SK-N-SH (cell line): ENCODE measurements at regions not wholly inside any gene's neighbourhood (a gene's known extent, or its start where the extent isn't known, plus 50 kb on each side); places are given as distances from the start of the nearest gene placed in this dataset.

ENCODE experiments used
- CTCF ChIA-PET: fragments of 300-600, 350-600 bp; formaldehyde crosslinking; extraction: SDS; loops from one replicate; lab custom pipeline; 2021; lab: Yijun Ruan, JAX
- POLR2A ChIA-PET: fragments of 350-600 bp; sonication (Branson Sonifier 250); formaldehyde crosslinking; extraction: SDS; loops from one replicate; lab custom pipeline; 2020; ENCODE audit warnings: antibody characterized with exemption, inconsistent platforms; lab: Yijun Ruan, JAX
- DNase-seq: peaks from one replicate; pipeline ENCODE4 v3.0.0; 2012
- H2AFZ ChIP-seq: fragments of 200-600 bp; sonication (generic); 2 replicates; pipeline ENCODE4 v1.8.1; 2016; ENCODE audit warnings: antibody characterized with exemption, mild to moderate bottlenecking, low read depth
- H3F3A ChIP-seq: fragments of 200-600 bp; sonication (generic); replicated peaks from 2 replicates; pipeline ENCODE3; 2016; ENCODE audit warnings: antibody characterized with exemption, mild to moderate bottlenecking; ENCODE audit not compliant: insufficient read depth
- H3K27ac ChIP-seq, 2 experiments: fragments of 200-500 bp in 1 of 2; fragments of 200-600 bp in 1 of 2; sonication (Bioruptor generic) in 1 of 2; sonication (generic), shearing (Covaris generic) in 1 of 2; 2 replicates each; pipeline versions ENCODE4 v1.5.1 to v1.6.1; 2014 to 2016; ENCODE audit warnings: low read depth in 2 of 2, inconsistent platforms in 1 of 2, low read length in 1 of 2, mild to moderate bottlenecking in 1 of 2, mixed read lengths in 1 of 2
- H3K27me3 ChIP-seq: fragments of 200-600 bp; sonication (generic), shearing (Covaris generic); 2 replicates; pipeline ENCODE4 v1.6.1; 2016; ENCODE audit warnings: mixed run types; ENCODE audit not compliant: insufficient read depth
- H3K36me3 ChIP-seq, 2 experiments: fragments of 200-500 bp in 1 of 2; fragments of 200-600 bp in 1 of 2; sonication (Bioruptor generic) in 1 of 2; sonication (generic) in 1 of 2; replicated peaks in 1 of 2; 2 replicates each; pipeline versions ENCODE3 to v1.5.1; 2014 to 2016; ENCODE audit warnings: low read length in 1 of 2, mild to moderate bottlenecking in 1 of 2; ENCODE audit not compliant: insufficient read depth in 2 of 2, control insufficient read depth in 1 of 2
- H3K4me1 ChIP-seq, 2 experiments: fragments of 200-500 bp in 1 of 2; fragments of 200-600 bp in 1 of 2; sonication (Bioruptor generic) in 1 of 2; sonication (generic), shearing (Covaris generic) in 1 of 2; 2 replicates each; pipeline versions ENCODE4 v1.5.1 to v1.6.1; 2014 to 2016; ENCODE audit warnings: low read depth in 1 of 2, low read length in 1 of 2, mixed run types in 1 of 2; ENCODE audit not compliant: insufficient read depth in 2 of 2, control insufficient read depth in 1 of 2
- H3K4me2 ChIP-seq: fragments of 200-600 bp; sonication (generic), shearing (Covaris generic); 2 replicates; pipeline ENCODE4 v1.6.1; 2017; ENCODE audit warnings: mixed run types
- H3K4me3 ChIP-seq, 2 experiments: fragments of 200-500 bp in 1 of 2; fragments of 200-600 bp in 1 of 2; sonication (Bioruptor generic) in 1 of 2; sonication (generic), shearing (Covaris generic) in 1 of 2; 2 replicates each; pipeline versions ENCODE4 v1.5.1 to v1.8.1; 2014 to 2016; ENCODE audit warnings: low read depth in 2 of 2, inconsistent platforms in 1 of 2, low read length in 1 of 2, mild to moderate bottlenecking in 1 of 2, mixed read lengths in 1 of 2, moderate library complexity in 1 of 2
- H3K79me2 ChIP-seq: fragments of 200-600 bp; sonication (generic); 2 replicates; pipeline ENCODE4 v1.8.1; 2017; ENCODE audit warnings: mild to moderate bottlenecking; ENCODE audit not compliant: insufficient read depth
- H3K9ac ChIP-seq: fragments of 200-600 bp; sonication (generic); 2 replicates; pipeline ENCODE4 v1.6.1; 2017; ENCODE audit warnings: mixed run types
- H3K9me2 ChIP-seq: fragments of 200-600 bp; sonication (generic); 2 replicates; pipeline ENCODE4 v1.6.1; 2017; ENCODE audit warnings: mixed run types
- H3K9me3 ChIP-seq: fragments of 200-600 bp; sonication (generic); 2 replicates; pipeline ENCODE4 v1.6.1; 2017; ENCODE audit warnings: mixed run types, mild to moderate bottlenecking, moderate library complexity
- H4K20me1 ChIP-seq: fragments of 200-600 bp; sonication (generic); 2 replicates; pipeline ENCODE4 v1.6.1; 2017; ENCODE audit warnings: mild to moderate bottlenecking, mixed run types; ENCODE audit not compliant: insufficient read depth
- FOSL2 ChIP-seq: IDR thresholded peaks from 2 replicates; pipeline ENCODE4 v1.4.0; 2012; ENCODE audit warnings: low read depth, mild to moderate bottlenecking, moderate library complexity, borderline replicate concordance
- MXI1 ChIP-seq: IDR thresholded peaks from 2 replicates; pipeline ENCODE4 v1.6.1; 2012; ENCODE audit warnings: mild to moderate bottlenecking, low read depth, low read length, improper control_type of control experiment
- RFX5 ChIP-seq: IDR thresholded peaks from 2 replicates; pipeline ENCODE4 v1.6.1; 2012; ENCODE audit warnings: mild to moderate bottlenecking, improper control_type of control experiment, low read length
- TCF12 ChIP-seq: IDR thresholded peaks from 2 replicates; pipeline ENCODE4 v1.4.0; 2012
- WGBS: methylation state at CpG from one replicate; pipeline ENCODE4 v1.1.6; 2017; ENCODE audit warnings: low lambda C conversion rate; 5-methylcytosine and 5-hydroxymethylcytosine counted together
- TF ChIP-seq, protein P1 (sequence below): fragments of 200-600 bp; sonication (generic); IDR thresholded peaks from 2 replicates; pipeline ENCODE4 v1.6.1; 2017; ENCODE audit warnings: antibody characterized with exemption, mild to moderate bottlenecking, moderate library complexity
- TF ChIP-seq, protein P2 (sequence below): IDR thresholded peaks from 2 replicates; pipeline ENCODE4 v1.4.0; 2012; ENCODE audit warnings: low read depth
- TF ChIP-seq, protein P3 (sequence below): IDR thresholded peaks from 2 replicates; pipeline ENCODE4 v1.6.1; 2012; ENCODE audit warnings: mild to moderate bottlenecking, low read depth, low read length, moderate library complexity
- TF ChIP-seq, protein P4 (sequence below): fragments of 150-350 bp; IDR thresholded peaks from 2 replicates; pipeline ENCODE4 v1.6.1; 2016; ENCODE audit warnings: mild to moderate bottlenecking, low read depth, low read length

DNA sequence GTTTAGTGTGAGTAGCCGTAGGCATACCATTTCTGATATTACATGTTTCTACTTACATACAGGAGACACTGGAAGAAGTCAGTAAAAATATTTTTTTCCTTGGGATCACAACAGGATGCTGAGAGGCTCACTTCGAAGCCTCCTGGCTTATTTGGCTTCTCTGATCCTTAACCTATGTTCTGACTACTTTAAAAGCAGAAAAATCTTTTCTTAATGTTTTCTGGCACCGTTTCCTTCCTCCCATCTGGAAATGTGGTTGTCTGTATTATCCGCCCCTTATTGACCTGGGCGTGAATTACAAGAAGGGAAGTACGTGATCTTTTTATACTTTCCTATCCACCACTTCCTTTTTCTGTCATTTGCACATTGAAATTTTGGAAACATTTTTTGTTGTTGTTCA lies 379.6 kb downstream of the COL12A1 start:
- Histone ChIP-seq H2AFZ (no peak overlapping the region), H3K4me1 (no peaks in the 10 kb centered on the region)
- TF ChIP-seq FOSL2 (no peak), RFX5 (no peak)
- TF ChIP-seq, protein P1, sequence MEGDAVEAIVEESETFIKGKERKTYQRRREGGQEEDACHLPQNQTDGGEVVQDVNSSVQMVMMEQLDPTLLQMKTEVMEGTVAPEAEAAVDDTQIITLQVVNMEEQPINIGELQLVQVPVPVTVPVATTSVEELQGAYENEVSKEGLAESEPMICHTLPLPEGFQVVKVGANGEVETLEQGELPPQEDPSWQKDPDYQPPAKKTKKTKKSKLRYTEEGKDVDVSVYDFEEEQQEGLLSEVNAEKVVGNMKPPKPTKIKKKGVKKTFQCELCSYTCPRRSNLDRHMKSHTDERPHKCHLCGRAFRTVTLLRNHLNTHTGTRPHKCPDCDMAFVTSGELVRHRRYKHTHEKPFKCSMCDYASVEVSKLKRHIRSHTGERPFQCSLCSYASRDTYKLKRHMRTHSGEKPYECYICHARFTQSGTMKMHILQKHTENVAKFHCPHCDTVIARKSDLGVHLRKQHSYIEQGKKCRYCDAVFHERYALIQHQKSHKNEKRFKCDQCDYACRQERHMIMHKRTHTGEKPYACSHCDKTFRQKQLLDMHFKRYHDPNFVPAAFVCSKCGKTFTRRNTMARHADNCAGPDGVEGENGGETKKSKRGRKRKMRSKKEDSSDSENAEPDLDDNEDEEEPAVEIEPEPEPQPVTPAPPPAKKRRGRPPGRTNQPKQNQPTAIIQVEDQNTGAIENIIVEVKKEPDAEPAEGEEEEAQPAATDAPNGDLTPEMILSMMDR, result no peak
- TF ChIP-seq, all 33 proteins: peak for 0
- Histone ChIP-seq H3K27me3 (no peaks in the 10 kb centered on the region), H3F3A (no peaks in the 10 kb centered on the region), H3K9me2 (no peaks in the 10 kb centered on the region), H4K20me1 (no peaks in the 10 kb centered on the region), H3K27ac (no peak overlapping the region), H3K4me3 (no peak overlapping the region), H3K4me2 (no peak overlapping the region), H3K9me3 (no peaks in the 10 kb centered on the region), H3K79me2 (no peaks in the 10 kb centered on the region), H3K9ac (no peak overlapping the region), H3K36me3 (no peaks in the 10 kb centered on the region)
- 20% methylated on average over 6 of the region's 6 CpGs for WGBS
- ChIA-PET POLR2A (no interaction called here), CTCF (no interaction called here)
- DNase-seq, result no peak

DNA sequence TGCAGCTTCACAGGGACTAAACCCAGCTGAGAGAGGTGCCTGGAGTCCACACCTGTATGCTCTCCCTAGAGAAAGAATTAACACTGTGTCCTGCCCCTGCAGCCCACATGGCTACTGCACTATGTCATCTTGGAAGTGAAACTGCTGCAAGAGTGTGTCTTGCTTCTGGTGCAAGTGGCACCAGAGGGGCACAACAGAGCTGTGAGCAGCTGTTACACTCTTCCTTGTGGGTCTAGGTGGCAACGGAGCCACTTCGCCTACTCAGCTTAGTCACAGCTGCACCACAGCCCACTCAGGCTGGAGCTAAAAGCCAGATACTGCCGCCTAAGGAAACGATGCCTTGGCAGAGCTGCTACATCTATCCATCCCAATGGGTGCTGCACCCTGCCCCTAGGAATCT lies 391.4 kb downstream of the COL12A1 start:
- H3K36me3 ChIP-seq, result no peaks in the 10 kb centered on the region
- no peaks in the 10 kb centered on the region for H3K27me3 ChIP-seq
- H3K4me2 ChIP-seq, result no peak overlapping the region
- DNase-seq, result no peak
- H3K4me3 ChIP-seq, result no peak overlapping the region
- H4K20me1 ChIP-seq, result no peaks in the 10 kb centered on the region
- no peak overlapping the region for H2AFZ ChIP-seq
- ChIA-PET CTCF (no interaction called here), POLR2A (no interaction called here)
- H3K4me1 ChIP-seq, result no peaks in the 10 kb centered on the region
- H3K9me2 ChIP-seq, result 0 out of 2 replicates have a peak, but pooled peaks cover 3% of the 10 kb centered on the region
- no peak overlapping the region for H3K9ac ChIP-seq
- no peaks in the 10 kb centered on the region for H3K9me3 ChIP-seq
- H3K79me2 ChIP-seq, result no peaks in the 10 kb centered on the region
- H3K27ac ChIP-seq, result no peak overlapping the region
- TF ChIP-seq, protein P2, sequence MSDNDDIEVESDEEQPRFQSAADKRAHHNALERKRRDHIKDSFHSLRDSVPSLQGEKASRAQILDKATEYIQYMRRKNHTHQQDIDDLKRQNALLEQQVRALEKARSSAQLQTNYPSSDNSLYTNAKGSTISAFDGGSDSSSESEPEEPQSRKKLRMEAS, result no peak
- TF ChIP-seq TCF12, result no peak
- TF ChIP-seq, protein P3, sequence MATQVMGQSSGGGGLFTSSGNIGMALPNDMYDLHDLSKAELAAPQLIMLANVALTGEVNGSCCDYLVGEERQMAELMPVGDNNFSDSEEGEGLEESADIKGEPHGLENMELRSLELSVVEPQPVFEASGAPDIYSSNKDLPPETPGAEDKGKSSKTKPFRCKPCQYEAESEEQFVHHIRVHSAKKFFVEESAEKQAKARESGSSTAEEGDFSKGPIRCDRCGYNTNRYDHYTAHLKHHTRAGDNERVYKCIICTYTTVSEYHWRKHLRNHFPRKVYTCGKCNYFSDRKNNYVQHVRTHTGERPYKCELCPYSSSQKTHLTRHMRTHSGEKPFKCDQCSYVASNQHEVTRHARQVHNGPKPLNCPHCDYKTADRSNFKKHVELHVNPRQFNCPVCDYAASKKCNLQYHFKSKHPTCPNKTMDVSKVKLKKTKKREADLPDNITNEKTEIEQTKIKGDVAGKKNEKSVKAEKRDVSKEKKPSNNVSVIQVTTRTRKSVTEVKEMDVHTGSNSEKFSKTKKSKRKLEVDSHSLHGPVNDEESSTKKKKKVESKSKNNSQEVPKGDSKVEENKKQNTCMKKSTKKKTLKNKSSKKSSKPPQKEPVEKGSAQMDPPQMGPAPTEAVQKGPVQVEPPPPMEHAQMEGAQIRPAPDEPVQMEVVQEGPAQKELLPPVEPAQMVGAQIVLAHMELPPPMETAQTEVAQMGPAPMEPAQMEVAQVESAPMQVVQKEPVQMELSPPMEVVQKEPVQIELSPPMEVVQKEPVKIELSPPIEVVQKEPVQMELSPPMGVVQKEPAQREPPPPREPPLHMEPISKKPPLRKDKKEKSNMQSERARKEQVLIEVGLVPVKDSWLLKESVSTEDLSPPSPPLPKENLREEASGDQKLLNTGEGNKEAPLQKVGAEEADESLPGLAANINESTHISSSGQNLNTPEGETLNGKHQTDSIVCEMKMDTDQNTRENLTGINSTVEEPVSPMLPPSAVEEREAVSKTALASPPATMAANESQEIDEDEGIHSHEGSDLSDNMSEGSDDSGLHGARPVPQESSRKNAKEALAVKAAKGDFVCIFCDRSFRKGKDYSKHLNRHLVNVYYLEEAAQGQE, result no peak
- TF ChIP-seq MXI1, result no peak
- TF ChIP-seq, protein P4, sequence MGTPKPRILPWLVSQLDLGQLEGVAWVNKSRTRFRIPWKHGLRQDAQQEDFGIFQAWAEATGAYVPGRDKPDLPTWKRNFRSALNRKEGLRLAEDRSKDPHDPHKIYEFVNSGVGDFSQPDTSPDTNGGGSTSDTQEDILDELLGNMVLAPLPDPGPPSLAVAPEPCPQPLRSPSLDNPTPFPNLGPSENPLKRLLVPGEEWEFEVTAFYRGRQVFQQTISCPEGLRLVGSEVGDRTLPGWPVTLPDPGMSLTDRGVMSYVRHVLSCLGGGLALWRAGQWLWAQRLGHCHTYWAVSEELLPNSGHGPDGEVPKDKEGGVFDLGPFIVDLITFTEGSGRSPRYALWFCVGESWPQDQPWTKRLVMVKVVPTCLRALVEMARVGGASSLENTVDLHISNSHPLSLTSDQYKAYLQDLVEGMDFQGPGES, result no peak
- WGBS, result 0% methylated on average over 4 of the region's 4 CpGs
- no peaks in the 10 kb centered on the region for H3F3A ChIP-seq
